ENCODE measurements at regions not wholly inside any gene's neighbourhood (a gene's known extent, or its start where the extent isn't known, plus 50 kb on each side); places are given as distances from the start of the nearest gene placed in this dataset.

DNA sequence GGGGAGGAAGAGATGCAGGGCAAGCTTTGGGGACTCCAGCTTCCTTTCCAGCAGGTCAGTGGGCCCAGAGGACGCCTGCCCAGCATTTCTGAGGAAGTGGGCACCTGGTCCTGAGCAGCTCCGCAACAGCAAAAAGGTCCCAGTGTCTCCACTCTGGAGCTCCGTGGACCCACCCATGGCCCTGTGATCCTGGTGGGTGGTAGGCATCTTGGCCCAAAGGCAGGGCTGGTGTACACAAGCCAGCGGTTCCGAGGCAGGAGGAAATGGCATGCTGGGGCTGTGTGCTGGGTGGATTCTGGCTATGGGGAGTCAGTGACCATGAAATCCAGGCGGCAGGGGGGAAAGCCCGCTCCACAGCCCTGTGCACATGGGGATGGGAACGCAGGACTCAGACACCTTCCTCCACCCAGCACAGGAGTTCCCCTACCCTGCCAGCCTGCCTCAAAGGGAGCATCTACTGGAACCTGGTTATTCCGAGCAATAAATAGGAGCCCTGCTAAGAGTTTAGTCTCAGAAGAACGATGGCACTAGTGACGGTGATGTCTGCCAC is 206.0 kb downstream of the GLI2 start:
- TF ChIP-seq POLR2A (IDR thresholded peaks at IDR 0.05): no peak
- TF ChIP-seq EP300 (IDR thresholded peaks at IDR 0.05): no peak
- TF ChIP-seq POLR2AphosphoS5 (IDR thresholded peaks at IDR 0.05): no peak

Data from upper lobe of left lung (tissue), 4 donors.